ENCODE measurements at regions not wholly inside any gene's neighbourhood (a gene's known extent, or its start where the extent isn't known, plus 50 kb on each side); places are given as distances from the start of the nearest gene placed in this dataset.

GRCh38 chr3:193989186-193989585, 146.8 kb upstream of the HES1 start:
- TF ChIP-seq CTCF (IDR thresholded peaks at IDR 0.05; ENCODE audit: low read depth, low read length) (no peak), POLR2A (IDR thresholded peaks at IDR 0.05; ENCODE audit: extremely low read depth, insufficient read length) (no peak), MYC (IDR thresholded peaks at IDR 0.05; ENCODE audit: low read depth, low read length) (no peak)
